H9 (cell line): ENCODE measurements at regions not wholly inside any gene's neighbourhood (a gene's known extent, or its start where the extent isn't known, plus 50 kb on each side); places are given as distances from the start of the nearest gene placed in this dataset.

Experiments
- DNase-seq: peaks from one replicate; pipeline ENCODE4 v3.0.0-alpha.2; 2017
- H2AFZ ChIP-seq: one replicate; pipeline ENCODE4 v1.6.1; 2013; ENCODE audit warnings: mild to moderate bottlenecking, low read length, control low read depth, moderate library complexity
- H2AK5ac ChIP-seq: 2 replicates; pipeline ENCODE4 v1.6.1; 2013; ENCODE audit warnings: low read length, control low read depth, mixed read lengths; ENCODE audit not compliant: insufficient read length
- H2BK120ac ChIP-seq: one replicate; pipeline ENCODE4 v1.6.1; 2013; ENCODE audit warnings: low read depth, mild to moderate bottlenecking, low read length, control low read depth, inconsistent platforms; ENCODE audit not compliant: poor library complexity, severe bottlenecking
- H2BK12ac ChIP-seq: 2 replicates; pipeline ENCODE4 v1.6.1; 2013; ENCODE audit warnings: low read length, control low read depth, mixed read lengths, low read depth; ENCODE audit not compliant: insufficient read length
- H2BK15ac ChIP-seq: 2 replicates; pipeline ENCODE4 v1.6.1; 2013; ENCODE audit warnings: low read depth, low read length, control low read depth
- H2BK20ac ChIP-seq: one replicate; pipeline ENCODE4 v1.6.1; 2013; ENCODE audit warnings: low read depth, mild to moderate bottlenecking, low read length, control low read depth, inconsistent platforms; ENCODE audit not compliant: poor library complexity, severe bottlenecking
- H2BK5ac ChIP-seq: 2 replicates; pipeline ENCODE4 v1.6.1; 2013; ENCODE audit warnings: low read length, control low read depth, mixed read lengths; ENCODE audit not compliant: insufficient read length
- H3K14ac ChIP-seq: 2 replicates; pipeline ENCODE4 v1.6.1; 2013; ENCODE audit warnings: low read length, control low read depth; ENCODE audit not compliant: insufficient read depth
- H3K18ac ChIP-seq: 2 replicates; pipeline ENCODE4 v1.6.1; 2013; ENCODE audit warnings: low read depth, mild to moderate bottlenecking, mixed read lengths, low read length, control low read depth; ENCODE audit not compliant: insufficient read length
- H3K23ac ChIP-seq: 2 replicates; pipeline ENCODE4 v1.6.1; 2013; ENCODE audit warnings: low read length, control low read depth, mixed read lengths, low read depth; ENCODE audit not compliant: insufficient read length
- H3K23me2 ChIP-seq: 2 replicates; pipeline ENCODE4 v1.6.1; 2013; ENCODE audit warnings: low read depth, mild to moderate bottlenecking, mixed read lengths, low read length, control low read depth; ENCODE audit not compliant: insufficient read length, poor library complexity, severe bottlenecking
- H3K27ac ChIP-seq: 2 replicates; pipeline ENCODE4 v1.5.1; 2013; ENCODE audit warnings: low read length, control low read depth, mixed read lengths, low read depth; ENCODE audit not compliant: insufficient read length
- H3K27me3 ChIP-seq: 2 replicates; pipeline ENCODE4 v1.6.1; 2013; ENCODE audit warnings: low read length, control low read depth, inconsistent platforms; ENCODE audit not compliant: insufficient read depth
- H3K4ac ChIP-seq: 2 replicates; pipeline ENCODE4 v1.6.1; 2013; ENCODE audit warnings: low read depth, mild to moderate bottlenecking, control low read depth, inconsistent platforms, low read length, moderate library complexity
- H3K4me1 ChIP-seq: 2 replicates; pipeline ENCODE4 v1.6.1; 2013; ENCODE audit warnings: low read length, control low read depth, inconsistent platforms; ENCODE audit not compliant: insufficient read depth
- H3K4me2 ChIP-seq: 2 replicates; pipeline ENCODE4 v1.6.1; 2013; ENCODE audit warnings: low read length, control low read depth, mixed read lengths; ENCODE audit not compliant: insufficient read length, insufficient read depth
- H3K56ac ChIP-seq: 2 replicates; pipeline ENCODE4 v1.6.1; 2013; ENCODE audit warnings: low read depth, mild to moderate bottlenecking, mixed read lengths, low read length, control low read depth; ENCODE audit not compliant: insufficient read length
- H3K79me1 ChIP-seq: 2 replicates; pipeline ENCODE4 v1.6.1; 2013; ENCODE audit warnings: low read depth, mild to moderate bottlenecking, moderate library complexity, low read length, control low read depth, inconsistent platforms; ENCODE audit not compliant: insufficient read depth, poor library complexity, severe bottlenecking
- H3K79me2 ChIP-seq: 2 replicates; pipeline ENCODE4 v1.6.1; 2013; ENCODE audit warnings: low read length, control low read depth, inconsistent platforms; ENCODE audit not compliant: insufficient read depth
- H3K9ac ChIP-seq: 2 replicates; pipeline ENCODE4 v1.6.1; 2013; ENCODE audit warnings: low read length, control low read depth, mixed read lengths; ENCODE audit not compliant: insufficient read length; ENCODE audit errors: extremely low read depth
- H3K9me3 ChIP-seq: one replicate; pipeline ENCODE4 v1.6.1; 2013; ENCODE audit warnings: low read depth, low read length, inconsistent platforms; ENCODE audit not compliant: control insufficient read depth
- H3T11ph ChIP-seq: one replicate; pipeline ENCODE4 v1.6.1; 2013; ENCODE audit warnings: mild to moderate bottlenecking, low read length, control low read depth, inconsistent platforms
- H4K20me1 ChIP-seq: one replicate; pipeline ENCODE4 v1.6.1; 2013; ENCODE audit not compliant: control insufficient read depth, insufficient read length, insufficient read depth
- H4K5ac ChIP-seq: 2 replicates; pipeline ENCODE4 v1.6.1; 2013; ENCODE audit warnings: low read depth, mild to moderate bottlenecking, mixed read lengths, low read length, control low read depth; ENCODE audit not compliant: insufficient read length
- H4K8ac ChIP-seq: replicated peaks from 2 replicates; pipeline ENCODE4 v1.6.1; 2013; ENCODE audit warnings: low read length, control low read depth, mixed read lengths, low read depth; ENCODE audit not compliant: insufficient read length
- H4K91ac ChIP-seq: 2 replicates; pipeline ENCODE4 v1.6.1; 2013; ENCODE audit warnings: low read depth, mild to moderate bottlenecking, moderate library complexity, mixed read lengths, low read length, control low read depth; ENCODE audit not compliant: insufficient read length
- H3K27ac Mint-ChIP-seq, 3 experiments: 2 replicates in 2 of 3; 3 replicates in 1 of 3; pipeline ENCODE4 v1.8.0; 2020 to 2021; ENCODE audit warnings: mixed read lengths in 3 of 3, mild to moderate bottlenecking in 1 of 3, moderate library complexity in 1 of 3
- H3K27me3 Mint-ChIP-seq: 2 replicates; pipeline ENCODE4 v1.8.0; 2021; ENCODE audit warnings: low read depth, mild to moderate bottlenecking, moderate library complexity, mixed read lengths
- H3K36me3 Mint-ChIP-seq, 3 experiments: 2 replicates in 2 of 3; 3 replicates in 1 of 3; pipeline ENCODE4 v1.8.0; 2020 to 2021; ENCODE audit warnings: low read depth in 3 of 3, mixed read lengths in 3 of 3; ENCODE audit not compliant: insufficient read depth in 1 of 3
- H3K4me1 Mint-ChIP-seq, 2 experiments: 2 replicates each; pipeline ENCODE4 v1.8.0; 2020; ENCODE audit warnings: mixed read lengths in 2 of 2
- H3K4me3 Mint-ChIP-seq, 2 experiments: 2 replicates in 1 of 2; 3 replicates in 1 of 2; pipeline ENCODE4 v1.8.0; 2020 to 2021; ENCODE audit warnings: mild to moderate bottlenecking in 2 of 2, mixed read lengths in 2 of 2, moderate library complexity in 1 of 2
- H3K9me3 Mint-ChIP-seq, 2 experiments: 2 replicates in 1 of 2; 3 replicates in 1 of 2; pipeline ENCODE4 v1.8.0; 2020; ENCODE audit warnings: mild to moderate bottlenecking in 2 of 2, mixed read lengths in 2 of 2, moderate library complexity in 1 of 2
- WGBS: extraction: QIAGEN DNeasy Blood & Tissue Kit; methylation state at CpG from one replicate; pipeline ENCODE4 v1.1.7; 2013; ENCODE audit warnings: missing lambda C conversion rate, low lambda C conversion rate, mixed read lengths; ENCODE audit not compliant: insufficient read length; ENCODE audit errors: extremely low coverage; 5-methylcytosine and 5-hydroxymethylcytosine counted together
- TF ChIP-seq, protein P1 (sequence below): fragments of 200-600 bp; sonication (generic); conservative IDR thresholded peaks from 3 replicates; pipeline ENCODE4 v1.8.0; 2021; ENCODE audit warnings: antibody characterized with exemption, mild to moderate bottlenecking

DNA sequence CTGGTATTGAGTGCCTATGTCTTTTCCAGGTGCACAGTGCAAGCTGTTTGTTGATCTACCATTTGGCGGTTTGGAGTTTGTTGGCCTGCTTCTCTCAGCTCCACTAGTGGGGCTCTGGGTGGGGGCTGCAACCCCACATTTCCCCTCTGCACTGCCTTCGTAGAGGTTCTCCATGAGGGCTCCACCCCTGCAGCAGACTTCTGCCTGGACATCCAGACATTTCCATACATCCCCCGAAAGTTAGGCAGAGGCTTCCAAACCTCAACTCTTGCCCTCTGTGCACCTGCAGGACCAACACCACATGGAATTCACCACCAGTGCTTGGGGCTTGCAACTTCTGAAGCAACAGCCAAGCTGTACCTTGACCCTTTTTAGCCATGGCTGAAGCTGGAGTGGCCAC, 1024.1 kb downstream of the TMTC2 start:
- H2BK120ac ChIP-seq = no peak overlapping the region
- H3K18ac ChIP-seq = no peak overlapping the region
- H3K4me2 ChIP-seq = no peak overlapping the region
- H3K23me2 ChIP-seq = no peaks in the 10 kb centered on the region
- no peak overlapping the region for H2BK5ac ChIP-seq
- Mint-ChIP-seq H3K4me1 (no peaks in the 10 kb centered on the region; a peak in 1 of 4 replicates), H3K27me3 (no peaks in the 10 kb centered on the region), H3K27ac (no peak overlapping the region), H3K9me3 (peaks cover 49 to 53% of the 10 kb centered on the region in 2 experiments), H3K36me3 (peaks cover 24 to 56% (median 31%) of the 10 kb centered on the region in 3 experiments), H3K4me3 (no peak overlapping the region)
- no peak overlapping the region for H3K4ac ChIP-seq
- no peak for DNase-seq
- H2AFZ ChIP-seq = no peak overlapping the region
- no peak overlapping the region for H2BK20ac ChIP-seq
- no peak overlapping the region for H2BK12ac ChIP-seq
- H3K9me3 ChIP-seq = peaks cover 10% of the 10 kb centered on the region
- H4K8ac ChIP-seq = no peak overlapping the region
- no peak overlapping the region for H3K56ac ChIP-seq
- no peaks in the 10 kb centered on the region for H3K4me1 ChIP-seq
- WGBS = no CpG with 5 or more reads among the region's 3 CpGs
- no peak overlapping the region for H3K9ac ChIP-seq
- no peaks in the 10 kb centered on the region for H4K20me1 ChIP-seq
- H3K27me3 ChIP-seq = no peaks in the 10 kb centered on the region
- H3K14ac ChIP-seq = no peak overlapping the region
- no peaks in the 10 kb centered on the region for H3K79me2 ChIP-seq
- no peaks in the 10 kb centered on the region for H3K79me1 ChIP-seq
- TF ChIP-seq, protein P1, sequence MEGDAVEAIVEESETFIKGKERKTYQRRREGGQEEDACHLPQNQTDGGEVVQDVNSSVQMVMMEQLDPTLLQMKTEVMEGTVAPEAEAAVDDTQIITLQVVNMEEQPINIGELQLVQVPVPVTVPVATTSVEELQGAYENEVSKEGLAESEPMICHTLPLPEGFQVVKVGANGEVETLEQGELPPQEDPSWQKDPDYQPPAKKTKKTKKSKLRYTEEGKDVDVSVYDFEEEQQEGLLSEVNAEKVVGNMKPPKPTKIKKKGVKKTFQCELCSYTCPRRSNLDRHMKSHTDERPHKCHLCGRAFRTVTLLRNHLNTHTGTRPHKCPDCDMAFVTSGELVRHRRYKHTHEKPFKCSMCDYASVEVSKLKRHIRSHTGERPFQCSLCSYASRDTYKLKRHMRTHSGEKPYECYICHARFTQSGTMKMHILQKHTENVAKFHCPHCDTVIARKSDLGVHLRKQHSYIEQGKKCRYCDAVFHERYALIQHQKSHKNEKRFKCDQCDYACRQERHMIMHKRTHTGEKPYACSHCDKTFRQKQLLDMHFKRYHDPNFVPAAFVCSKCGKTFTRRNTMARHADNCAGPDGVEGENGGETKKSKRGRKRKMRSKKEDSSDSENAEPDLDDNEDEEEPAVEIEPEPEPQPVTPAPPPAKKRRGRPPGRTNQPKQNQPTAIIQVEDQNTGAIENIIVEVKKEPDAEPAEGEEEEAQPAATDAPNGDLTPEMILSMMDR = no peak
- no peak overlapping the region for H3K27ac ChIP-seq
- H3K23ac ChIP-seq = no peak overlapping the region
- H2BK15ac ChIP-seq = no peak overlapping the region
- H2AK5ac ChIP-seq = no peak overlapping the region
- H3T11ph ChIP-seq = no peak overlapping the region
- no peak overlapping the region for H4K91ac ChIP-seq
- no peak overlapping the region for H4K5ac ChIP-seq
